ENCODE measurements at regions not wholly inside any gene's neighbourhood (a gene's known extent, or its start where the extent isn't known, plus 50 kb on each side); places are given as distances from the start of the nearest gene placed in this dataset.

DNA sequence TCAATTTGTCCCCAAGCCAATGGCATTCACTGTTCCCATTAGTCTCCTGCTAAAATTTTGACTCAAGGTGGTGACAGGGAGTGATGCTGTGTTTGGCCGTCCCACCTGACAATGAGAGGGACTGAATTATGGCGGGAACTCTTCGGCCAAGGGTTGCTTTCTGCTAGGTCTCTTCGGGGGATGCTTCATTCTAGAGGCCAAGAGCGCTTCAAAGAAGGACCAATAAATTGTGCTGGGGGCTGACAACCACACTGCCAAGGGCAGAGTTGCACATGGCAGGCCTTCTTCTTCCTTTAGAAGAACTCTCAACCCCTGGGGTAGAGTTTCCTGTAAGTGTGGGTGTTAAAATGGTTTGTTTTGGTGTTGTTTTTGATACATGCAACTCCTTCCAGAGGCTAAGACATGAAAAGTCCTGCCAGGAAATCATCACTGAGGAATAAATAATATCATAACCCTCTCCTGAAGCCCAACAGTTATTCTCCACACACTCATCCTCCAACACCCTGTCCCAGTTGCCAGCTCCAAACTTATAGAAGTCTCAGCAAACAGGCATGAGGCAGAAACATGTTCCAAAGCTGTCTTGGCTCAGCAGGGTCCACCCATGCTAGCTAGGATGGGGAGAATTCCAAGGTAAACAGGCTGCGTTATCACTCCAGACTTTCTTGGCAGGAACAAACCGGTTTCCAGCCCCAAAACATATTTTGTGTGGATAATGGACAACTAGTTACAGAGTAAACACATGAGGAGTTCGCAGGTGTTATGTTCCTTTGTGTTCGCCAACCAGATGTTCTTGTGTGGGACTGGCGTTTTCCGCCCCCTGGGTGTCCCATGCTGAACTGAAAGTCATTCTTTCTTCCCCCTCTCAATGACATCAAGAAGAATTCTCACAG, 396.7 kb upstream of the RGMA start:
- DNase-seq (ENCODE audit: low read depth): no peak

- DNase-seq (ENCODE audit: low read depth): no peak
These were observed 394.9 kb upstream of the RGMA start for GRCh38 chr15:93483923-93484322.

GRCh38 chr15:93482731-93483130, 393.7 kb upstream of the RGMA start:
- DNase-seq (ENCODE audit: low read depth): no peak

GRCh38 chr15:93479715-93480114, 390.7 kb upstream of the RGMA start:
- DNase-seq (ENCODE audit: low read depth): no peak

DNA sequence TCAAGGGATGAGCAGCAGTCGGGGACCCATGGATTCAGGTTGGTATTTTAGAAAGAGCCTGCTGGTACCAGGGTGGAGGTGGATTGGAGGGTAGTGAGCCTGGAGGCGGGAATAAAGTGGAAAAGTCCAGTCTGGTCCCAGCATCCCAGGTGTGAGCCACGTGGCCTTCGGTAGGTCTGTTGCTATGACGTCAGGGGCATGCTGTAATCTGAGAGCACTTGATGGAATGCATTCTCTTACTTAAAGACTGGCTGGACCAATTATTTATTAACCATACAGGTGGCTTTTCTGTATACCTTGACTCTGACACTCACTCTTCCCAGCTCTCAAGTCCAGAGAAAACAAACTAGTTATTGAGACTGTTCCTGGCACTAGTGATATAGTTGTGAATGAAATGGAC, 389.9 kb upstream of the RGMA start:
- DNase-seq (ENCODE audit: low read depth): no peak

DNA sequence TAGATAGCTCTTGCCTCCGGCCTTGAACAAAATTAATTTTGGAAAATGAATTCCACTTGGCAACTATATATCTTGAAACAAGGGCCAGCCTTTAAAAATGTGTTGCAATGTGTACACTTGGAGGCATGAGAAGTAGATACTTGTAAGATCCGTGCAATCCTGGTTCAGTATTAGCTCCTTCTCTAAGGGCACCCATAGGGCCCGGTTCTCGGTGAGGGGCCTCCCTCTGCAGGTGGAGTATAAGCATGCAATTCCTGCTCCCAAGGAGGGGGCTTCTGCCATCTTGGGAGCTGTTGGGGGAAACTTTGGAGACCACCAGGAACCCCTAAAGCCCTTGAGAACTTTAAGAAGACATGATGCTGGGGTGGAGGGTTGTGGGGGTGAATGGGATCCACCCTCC, 388.7 kb upstream of the RGMA start:
- no peak for DNase-seq (ENCODE audit: low read depth)

GRCh38 chr15:93477188-93477587, 388.2 kb upstream of the RGMA start:
- DNase-seq (ENCODE audit: low read depth): no peak

GRCh38 chr15:93476491-93477177, 387.6 kb upstream of the RGMA start:
- no peak for DNase-seq (ENCODE audit: low read depth)

DNA sequence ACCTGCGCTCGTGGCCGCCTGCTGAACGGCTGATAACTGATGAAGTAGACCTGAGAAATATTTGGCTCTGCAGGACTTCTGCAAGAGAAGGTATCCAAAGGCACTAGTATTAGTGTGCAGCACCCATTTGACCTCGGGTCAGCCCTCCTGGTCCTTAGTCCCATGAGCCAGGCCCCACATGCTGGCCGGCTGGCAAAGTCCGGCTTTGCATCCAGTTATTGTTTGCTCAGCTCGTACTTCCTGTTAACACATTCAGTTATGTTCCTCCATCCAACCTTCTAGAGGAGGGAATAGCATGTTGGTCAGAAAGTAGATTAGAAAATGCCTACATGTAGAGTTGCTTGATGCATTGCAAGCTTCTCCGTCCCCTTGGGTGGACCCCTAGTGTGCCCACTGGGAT, 385.7 kb upstream of the RGMA start:
- DNase-seq (ENCODE audit: low read depth): no peak

DNA sequence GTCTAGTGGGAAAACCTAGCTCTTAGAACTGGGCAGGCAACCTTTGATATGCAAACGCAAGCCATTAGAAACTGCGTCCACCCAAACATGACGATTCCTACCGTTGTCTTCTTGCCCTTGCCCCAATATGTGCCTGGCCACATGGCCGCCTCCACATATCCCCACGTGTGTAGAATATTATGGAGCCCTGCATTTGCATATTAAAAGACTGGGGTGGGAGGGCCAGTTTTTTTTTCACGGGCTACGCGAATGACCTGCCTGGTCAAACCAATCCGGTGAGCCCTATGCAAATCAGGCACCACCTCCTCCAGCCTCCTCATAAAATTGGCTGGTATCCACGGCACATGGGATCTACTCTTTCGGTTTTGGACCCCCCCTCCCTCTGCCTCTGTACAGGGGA, 381.0 kb upstream of the RGMA start:
- no peak for DNase-seq (ENCODE audit: low read depth)

GRCh38 chr15:93467337-93467736, 378.3 kb upstream of the RGMA start:
- DNase-seq (ENCODE audit: low read depth): peak; percentile 3

DNA sequence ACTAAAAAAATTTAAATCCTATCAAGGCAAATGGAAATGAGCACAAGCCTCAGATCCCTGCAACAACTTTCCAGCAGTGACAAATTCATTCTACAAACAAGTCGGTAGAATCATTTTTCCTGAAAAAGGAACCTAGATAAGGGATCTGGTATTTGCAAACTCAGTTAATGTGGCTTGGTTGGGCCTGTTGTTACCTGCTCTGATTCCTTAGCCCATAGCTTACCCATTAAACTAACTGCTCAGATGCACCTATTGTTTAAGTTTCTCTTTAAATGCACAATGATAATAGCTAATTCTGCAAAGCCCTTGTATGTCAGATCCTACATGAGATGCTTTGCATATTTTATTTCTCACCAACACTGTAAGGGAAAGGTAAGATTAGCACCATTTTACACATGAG, 377.4 kb upstream of the RGMA start:
- no peak for DNase-seq (ENCODE audit: low read depth)

DNA sequence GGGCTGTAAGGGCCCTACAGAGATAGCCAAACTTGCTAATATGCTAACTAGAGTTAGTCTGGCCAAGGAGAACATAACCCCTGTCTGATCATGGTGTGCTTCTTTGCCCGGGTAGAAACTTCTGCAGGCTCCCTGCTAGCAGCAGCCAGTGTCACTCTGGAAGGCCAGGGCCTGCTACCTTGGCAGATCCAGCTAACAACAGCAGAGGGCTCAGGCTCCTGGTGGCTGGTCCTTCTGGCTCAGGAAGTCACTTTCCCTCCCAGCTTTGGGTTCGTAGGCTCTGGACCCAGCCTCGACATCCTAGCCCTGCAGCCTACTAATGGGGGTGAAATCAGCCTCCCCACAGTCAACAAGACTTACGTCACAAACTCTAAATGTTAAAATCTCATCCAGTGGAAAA, 373.7 kb upstream of the RGMA start:
- DNase-seq (ENCODE audit: low read depth): no peak

DNA sequence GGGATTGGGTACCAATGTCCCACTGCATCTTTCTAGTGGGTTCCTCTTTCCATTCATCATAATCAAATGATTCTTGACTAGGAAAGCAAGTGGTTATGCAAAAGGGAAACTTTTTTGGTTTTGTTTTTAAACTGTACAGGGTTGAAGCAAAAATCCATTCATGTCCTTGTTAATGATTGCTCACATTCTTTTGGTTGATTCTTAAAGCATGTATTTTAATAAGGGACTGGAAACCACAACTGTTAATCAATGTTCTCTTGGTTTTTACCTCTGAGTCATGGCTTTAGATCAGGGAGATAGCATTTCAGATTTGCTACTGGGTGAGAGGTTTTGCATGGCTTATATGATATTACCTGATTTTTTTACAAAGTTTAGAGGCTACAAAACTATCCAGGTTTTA, 371.7 kb upstream of the RGMA start:
- DNase-seq (ENCODE audit: low read depth): no peak

GRCh38 chr15:93459396-93459795, 370.4 kb upstream of the RGMA start:
- DNase-seq (ENCODE audit: low read depth): no peak

GRCh38 chr15:93458597-93458996, 369.6 kb upstream of the RGMA start:
- no peak for DNase-seq (ENCODE audit: low read depth)

DNA sequence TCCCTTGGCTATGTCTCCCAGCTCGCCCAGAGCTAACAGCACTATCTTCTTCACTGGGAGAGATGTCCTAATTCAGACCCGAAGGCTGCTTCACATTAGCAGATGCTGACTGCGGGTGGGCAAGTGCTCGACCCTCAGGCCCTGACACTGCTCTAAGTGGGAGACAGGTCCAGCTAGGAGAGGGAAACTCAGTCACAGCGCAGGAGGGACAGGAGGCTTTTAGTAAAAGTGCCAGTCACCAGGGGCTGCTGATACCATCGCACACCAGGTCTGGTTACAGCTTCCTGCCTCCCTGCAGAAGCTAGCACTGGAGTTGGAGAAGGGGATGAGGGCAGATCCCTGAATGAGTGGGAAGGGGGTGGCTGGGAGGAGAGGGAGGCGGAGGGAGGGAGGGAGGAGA, 365.8 kb upstream of the RGMA start:
- DNase-seq (ENCODE audit: low read depth): no peak

DNA sequence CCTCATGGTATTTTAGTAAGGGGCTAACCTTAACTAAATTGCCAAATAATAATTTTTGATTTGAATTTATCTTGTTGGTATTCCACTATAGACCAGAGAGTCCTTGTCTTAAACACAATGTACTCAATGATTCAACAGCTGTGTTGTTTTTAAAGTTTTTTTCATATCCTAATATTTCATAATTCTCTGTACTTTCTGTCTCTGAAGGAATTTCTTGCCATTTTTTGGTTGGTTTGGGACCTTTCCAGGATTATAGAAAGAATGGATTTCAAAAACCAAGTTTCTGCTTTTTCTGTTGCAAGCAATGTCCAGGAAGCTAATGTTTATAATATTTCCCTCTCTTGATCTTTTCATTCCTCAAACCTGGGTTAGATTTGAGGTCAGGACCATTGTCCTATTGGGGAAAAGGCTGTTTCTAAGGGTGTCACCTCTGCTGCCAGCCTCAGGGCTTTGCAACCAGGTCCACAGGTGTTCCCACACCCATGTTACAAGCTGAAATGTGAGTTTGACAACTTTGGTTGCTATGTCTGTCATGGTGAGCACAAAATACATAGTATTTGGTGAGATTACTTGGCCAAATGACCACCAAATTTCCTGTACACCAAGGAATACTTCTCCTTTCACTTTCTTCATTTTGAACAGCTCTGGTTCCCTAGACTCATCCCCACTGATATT, 363.7 kb upstream of the RGMA start:
- DNase-seq (ENCODE audit: low read depth): no peak

- no peak for DNase-seq (ENCODE audit: low read depth)
These were observed 362.8 kb upstream of the RGMA start for GRCh38 chr15:93451822-93452221.

DNA sequence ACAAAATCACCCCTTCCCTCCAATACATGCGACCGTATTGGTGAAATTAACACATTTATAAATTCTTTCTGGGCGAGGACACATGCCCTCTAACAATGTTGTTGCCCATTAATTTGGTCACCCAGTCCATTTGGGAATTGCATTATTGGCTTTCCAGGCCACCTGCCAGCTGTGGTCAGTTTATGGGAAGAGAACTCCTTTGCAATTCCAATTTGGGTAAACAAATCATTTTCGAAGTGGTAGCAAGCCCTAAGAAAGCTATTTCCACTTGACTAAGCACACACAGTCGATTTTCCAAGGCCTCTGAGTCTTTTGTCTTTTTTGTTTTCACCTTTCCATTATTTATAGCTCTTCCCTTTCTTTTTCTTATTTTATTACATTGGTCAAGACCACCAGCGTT, 362.3 kb upstream of the RGMA start:
- DNase-seq (ENCODE audit: low read depth): no peak

- DNase-seq (ENCODE audit: low read depth): no peak
These were observed 360.8 kb upstream of the RGMA start for GRCh38 chr15:93449798-93450197.

GRCh38 chr15:93438310-93438709, 349.3 kb upstream of the RGMA start:
- no peak for DNase-seq (ENCODE audit: low read depth)

DNA sequence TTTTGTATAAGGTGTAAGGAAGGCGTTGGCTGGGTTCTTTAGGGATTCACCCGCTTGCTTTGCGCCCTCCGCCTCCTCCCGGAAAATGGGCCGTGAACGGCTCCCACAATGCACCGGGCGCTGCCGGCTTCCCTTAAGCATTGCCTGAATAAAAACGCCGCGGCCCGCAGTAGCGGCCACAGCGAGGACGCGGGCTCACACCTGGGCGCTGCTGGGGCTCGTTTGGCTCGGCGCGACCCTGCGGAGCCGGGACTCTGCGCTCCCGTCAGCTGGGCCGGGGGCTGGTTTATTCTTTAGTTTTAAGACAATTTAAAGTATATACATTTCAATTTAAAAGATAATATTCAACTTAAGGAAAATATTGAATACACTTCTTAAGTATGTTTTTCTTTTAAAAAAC, 343.5 kb upstream of the RGMA start:
- DNase-seq (ENCODE audit: low read depth): no peak
